GM12891 (cell line): ENCODE measurements at regions not wholly inside any gene's neighbourhood (a gene's known extent, or its start where the extent isn't known, plus 50 kb on each side); places are given as distances from the start of the nearest gene placed in this dataset.

Experiments used
- POLR2A ChIP-seq: IDR thresholded peaks from 2 replicates; pipeline ENCODE4 v1.6.1; 2011; ENCODE audit warnings: low read depth, low read length, control low read depth
- POLR2AphosphoS5 ChIP-seq: IDR thresholded peaks from 2 replicates; pipeline ENCODE4 v1.6.1; 2011; ENCODE audit warnings: low read depth, low read length, control low read depth
- TAF1 ChIP-seq: IDR thresholded peaks from 2 replicates; pipeline ENCODE4 v1.6.1; 2011; ENCODE audit warnings: low read depth, low read length, control low read depth

DNA sequence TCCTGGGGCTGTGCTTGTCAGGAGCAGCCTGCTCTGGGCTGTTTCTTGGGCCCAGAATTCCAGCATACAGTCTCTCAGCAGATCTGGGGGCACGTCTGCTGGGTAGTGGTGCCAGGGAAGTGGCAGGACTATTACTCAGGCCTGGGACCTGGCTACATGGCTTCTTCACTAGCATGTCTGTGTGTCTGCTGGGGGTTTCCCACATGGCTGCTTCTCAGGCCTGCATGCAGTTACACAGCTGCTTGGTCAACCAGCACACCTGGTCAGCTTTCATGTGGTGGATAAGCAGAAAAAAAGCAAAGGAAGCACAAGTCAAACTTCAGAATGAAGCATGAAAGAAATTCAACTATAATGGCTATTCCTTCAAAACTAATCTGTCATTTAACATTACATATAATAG, 316.2 kb upstream of the NOX3 start:
- TF ChIP-seq POLR2A = no peak
- TF ChIP-seq POLR2AphosphoS5 = no peak
- no peak for TF ChIP-seq TAF1
